ENCODE measurements at regions not wholly inside any gene's neighbourhood (a gene's known extent, or its start where the extent isn't known, plus 50 kb on each side); places are given as distances from the start of the nearest gene placed in this dataset.

GRCh38 chr10:84762754-84763394 is 434.5 kb downstream of the CCSER2 start:
- H3K4me3 ChIP-seq (ENCODE audit: low read depth, low read length), result no peak overlapping the region
- no peak for TF ChIP-seq CTCF (IDR thresholded peaks at IDR 0.05; ENCODE audit: borderline replicate concordance, insufficient read depth, low read depth, low read length)

- TF ChIP-seq CTCF (IDR thresholded peaks at IDR 0.05; ENCODE audit: borderline replicate concordance, insufficient read depth, low read depth, low read length), result no peak
- H3K4me3 ChIP-seq (ENCODE audit: low read depth, low read length), result no peak overlapping the region
Measured at GRCh38 chr10:84763965-84764364, 435.6 kb downstream of the CCSER2 start.

- no peak for TF ChIP-seq CTCF (IDR thresholded peaks at IDR 0.05; ENCODE audit: borderline replicate concordance, insufficient read depth, low read depth, low read length)
- no peak overlapping the region for H3K4me3 ChIP-seq (ENCODE audit: low read depth, low read length)
Measured at GRCh38 chr10:84765086-84765485, 436.7 kb downstream of the CCSER2 start.

- no peak overlapping the region for H3K4me3 ChIP-seq (ENCODE audit: low read depth, low read length)
- no peak for TF ChIP-seq CTCF (IDR thresholded peaks at IDR 0.05; ENCODE audit: borderline replicate concordance, insufficient read depth, low read depth, low read length)
Measured at GRCh38 chr10:84765656-84766055, 437.3 kb downstream of the CCSER2 start.

- H3K4me3 ChIP-seq (ENCODE audit: low read depth, low read length), result no peak overlapping the region
- no peak for TF ChIP-seq CTCF (IDR thresholded peaks at IDR 0.05; ENCODE audit: borderline replicate concordance, insufficient read depth, low read depth, low read length)
Measured at GRCh38 chr10:84766923-84767322, 438.5 kb downstream of the CCSER2 start.

- TF ChIP-seq CTCF (IDR thresholded peaks at IDR 0.05; ENCODE audit: borderline replicate concordance, insufficient read depth, low read depth, low read length), result no peak
- H3K4me3 ChIP-seq (ENCODE audit: low read depth, low read length), result no peak overlapping the region
Measured at GRCh38 chr10:84768132-84768531, 439.7 kb downstream of the CCSER2 start.

GRCh38 chr10:84770824-84771223 is 442.4 kb downstream of the CCSER2 start:
- H3K4me3 ChIP-seq (ENCODE audit: low read depth, low read length), result no peak overlapping the region
- TF ChIP-seq CTCF (IDR thresholded peaks at IDR 0.05; ENCODE audit: borderline replicate concordance, insufficient read depth, low read depth, low read length), result no peak
